K562 (cell line): ENCODE measurements at regions not wholly inside any gene's neighbourhood (a gene's known extent, or its start where the extent isn't known, plus 50 kb on each side); places are given as distances from the start of the nearest gene placed in this dataset.

Experiments
- ATAC-seq: fragments of 200-7000 bp; cut with Tn5 transposase; 3 replicates; pipeline ENCODE4 v1.9.1; 2020; ENCODE audit warnings: moderate library complexity
- BruUV-seq: library from RNA; stranded (reverse); fragments of 400-500 nt; replicated peaks from 2 replicates; lab custom pipeline; 2021; lab: Mats Ljungman, UMichigan
- CTCF ChIA-PET: fragments of 300-600 bp; formaldehyde crosslinking; extraction: SDS; loops from one replicate; lab custom pipeline; 2021; ENCODE audit warnings: low intra/inter-chr PET ratio; lab: Yijun Ruan, JAX
- POLR2A ChIA-PET: fragments of 300-600, 350-650 bp; sonication (Branson Sonifier 250); formaldehyde crosslinking; extraction: SDS; loops from one replicate; lab custom pipeline; 2021; ENCODE audit warnings: antibody characterized with exemption, inconsistent platforms; lab: Yijun Ruan, JAX
- DNase-seq, 4 experiments: peaks; one replicate each; pipeline versions ENCODE4 v3.0.0 to v3.0.0-alpha.2; 2011 to 2018; ENCODE audit warnings: low spot score in 3 of 4, mixed read lengths in 3 of 4; ENCODE audit errors: extremely low read depth in 1 of 4
- FAIRE-seq: peaks from 2 replicates; lab custom pipeline; 2011; peaks lifted over from hg19 to GRCh38; lab: Jason Lieb, UNC
- H2AFZ ChIP-seq: 2 replicates; pipeline ENCODE4 v1.6.0; 2011; ENCODE audit warnings: low read depth, low read length, control low read depth, inconsistent platforms
- H3K27ac ChIP-seq: fragments of 200-600 bp; 3 replicates; pipeline ENCODE4 v1.8.0; 2011; ENCODE audit warnings: low read depth, mild to moderate bottlenecking, control low read depth, inconsistent platforms, low read length, moderate library complexity, mixed read lengths; ENCODE audit errors: extremely low read depth
- H3K27me3 ChIP-seq, 2 experiments: fragments of 300-600 bp in 1 of 2; 2 replicates in 1 of 2; 3 replicates in 1 of 2; pipeline versions ENCODE4 v1.6.0 to v1.8.0; 2011; ENCODE audit warnings: inconsistent platforms in 2 of 2, low read length in 2 of 2, mild to moderate bottlenecking in 1 of 2, mixed read lengths in 1 of 2, moderate library complexity in 1 of 2; ENCODE audit not compliant: control insufficient read depth in 2 of 2, insufficient read depth in 2 of 2
- H3K36me3 ChIP-seq: fragments of 300-600 bp; 3 replicates; pipeline ENCODE4 v1.8.0; 2011; ENCODE audit warnings: mild to moderate bottlenecking, low read length, inconsistent platforms; ENCODE audit not compliant: control insufficient read depth, insufficient read depth
- H3K4me1 ChIP-seq, 2 experiments: fragments of 200-600 bp in 1 of 2; replicated peaks in 1 of 2; 2 replicates in 1 of 2; 3 replicates in 1 of 2; pipeline versions ENCODE4 v1.5.1 to v1.8.0; 2011; ENCODE audit warnings: inconsistent platforms in 2 of 2, low read length in 2 of 2, mild to moderate bottlenecking in 1 of 2, mixed read lengths in 1 of 2, moderate library complexity in 1 of 2; ENCODE audit not compliant: control insufficient read depth in 2 of 2, insufficient read depth in 2 of 2
- H3K4me2 ChIP-seq: 2 replicates; pipeline ENCODE4 v1.6.1; 2011; ENCODE audit warnings: low read length, control low read depth, inconsistent platforms, mixed read lengths; ENCODE audit not compliant: insufficient read depth
- H3K4me3 ChIP-seq: fragments of 200-600 bp; sonication (generic), shearing (Covaris generic); 2 replicates; pipeline ENCODE4 v1.5.1; 2016; ENCODE audit warnings: control low read depth, inconsistent platforms
- H3K79me2 ChIP-seq: fragments of 200-600 bp; 3 replicates; pipeline ENCODE4 v1.8.0; 2011; ENCODE audit warnings: low read length, inconsistent platforms; ENCODE audit not compliant: control insufficient read depth, insufficient read depth
- H3K9ac ChIP-seq, 2 experiments: 2 replicates each; pipeline versions ENCODE4 v1.6.0 to v1.6.1; 2011; ENCODE audit warnings: low read depth in 2 of 2, low read length in 2 of 2, control low read depth in 1 of 2, inconsistent platforms in 1 of 2, mild to moderate bottlenecking in 1 of 2, mixed read lengths in 1 of 2; ENCODE audit not compliant: insufficient read depth in 1 of 2
- H3K9me1 ChIP-seq: one replicate; pipeline ENCODE4 v1.6.0; 2011; ENCODE audit warnings: inconsistent platforms, mild to moderate bottlenecking, low read length, moderate library complexity; ENCODE audit not compliant: control insufficient read depth, insufficient read depth
- H3K9me3 ChIP-seq: replicated peaks from 2 replicates; pipeline ENCODE4 v1.5.1; 2011; ENCODE audit warnings: low read depth, low read length, inconsistent platforms; ENCODE audit not compliant: control insufficient read depth, insufficient read depth
- H4K20me1 ChIP-seq: replicated peaks from 2 replicates; pipeline ENCODE4 v1.6.1; 2011; ENCODE audit warnings: low read length, inconsistent platforms, mixed read lengths; ENCODE audit not compliant: control insufficient read depth, insufficient read depth
- CLOCK ChIP-seq: fragments of 250-450 bp; sonication (Bioruptor Pico); IDR thresholded peaks from 2 replicates; pipeline ENCODE4 v1.4.0; 2020; ENCODE audit warnings: mild to moderate bottlenecking, moderate library complexity, borderline replicate concordance
- DACH1 ChIP-seq: fragments of 450-650 bp; IDR thresholded peaks from 2 replicates; pipeline ENCODE4 v1.6.1; 2018; ENCODE audit not compliant: partially characterized antibody
- HNRNPK ChIP-seq: fragments of 200-400 bp; formaldehyde crosslinking; IDR thresholded peaks from one replicate; pipeline ENCODE4 v1.6.1; 2018; ENCODE audit warnings: mild to moderate bottlenecking, low read depth, low read length; ENCODE audit not compliant: poor library complexity, severe bottlenecking
- HNRNPUL1 ChIP-seq: fragments of 200-400 bp; formaldehyde crosslinking; IDR thresholded peaks from 2 replicates; pipeline ENCODE4 v1.6.1; 2017; ENCODE audit warnings: low read length
- NFE2 ChIP-seq: IDR thresholded peaks from 2 replicates; pipeline ENCODE4 v1.6.1; 2014; ENCODE audit warnings: antibody characterized with exemption, low read depth
- TAF9B ChIP-seq: fragments of 450-650 bp; IDR thresholded peaks from 2 replicates; pipeline ENCODE4 v1.6.1; 2018; ENCODE audit warnings: mild to moderate bottlenecking; ENCODE audit not compliant: partially characterized antibody
- TFAM ChIP-seq: fragments of 250-450 bp; sonication (Bioruptor Pico); conservative IDR thresholded peaks from 2 replicates; pipeline ENCODE4 v1.5.0; 2021; ENCODE audit warnings: mild to moderate bottlenecking, moderate library complexity
- WHSC1 ChIP-seq: IDR thresholded peaks from one replicate; pipeline ENCODE4 v1.6.1; 2012; ENCODE audit warnings: low read length, control low read depth, inconsistent platforms
- ZBTB11 ChIP-seq, 3 experiments: fragments of 200-800 bp in 1 of 3; fragments of 250-450 bp in 1 of 3; fragments of 450-650 bp in 1 of 3; sonication (Bioruptor Pico) in 1 of 3; sonication (Bioruptor generic) in 1 of 3; formaldehyde crosslinking in 1 of 3; IDR thresholded peaks; 2 replicates each; pipeline versions ENCODE4 v1.6.1 to v1.8.0; 2016 to 2022; ENCODE audit warnings: mild to moderate bottlenecking in 2 of 3, missing genetic modification characterization in 2 of 3, missing compliant biosample characterization in 1 of 3, moderate library complexity in 1 of 3
- ZBTB12 ChIP-seq: fragments of 250-450 bp; sonication (Bioruptor Pico); IDR thresholded peaks from 2 replicates; pipeline ENCODE4 v1.4.0; 2020
- ZBTB7A ChIP-seq: IDR thresholded peaks from 2 replicates; pipeline ENCODE4 v1.6.1; 2011; ENCODE audit warnings: low read depth, mild to moderate bottlenecking, low read length, moderate library complexity, borderline replicate concordance; ENCODE audit not compliant: control insufficient read depth
- ZNF140 ChIP-seq: fragments of 250-450 bp; sonication (Bioruptor Pico); IDR thresholded peaks from 2 replicates; pipeline ENCODE4 v1.8.0; 2021; ENCODE audit warnings: moderate library complexity, mild to moderate bottlenecking, inconsistent platforms
- ZNF311 ChIP-seq: fragments of 250-450 bp; sonication (Bioruptor Pico); IDR thresholded peaks from 2 replicates; pipeline ENCODE4 v1.4.0; 2020; ENCODE audit warnings: mild to moderate bottlenecking, moderate library complexity
- WGBS: fragments of 100-300 bp; shearing (Covaris generic); methylation state at CpG from one replicate; pipeline ENCODE4 v1.1.6; 2016; ENCODE audit warnings: low coverage, mixed read lengths; ENCODE audit not compliant: insufficient coverage; ENCODE audit errors: missing lambda C conversion rate; 5-methylcytosine and 5-hydroxymethylcytosine counted together
- in situ Hi-C: fragments of 300-500 bp; cut with MboI; formaldehyde crosslinking; loops from 4 replicates; pipeline ENCODE4 v1.15.0; 2018; ENCODE audit warnings: inconsistent platforms, mixed read lengths
- intact Hi-C: fragments of 100-400 bp; cut with micrococcal nuclease; formaldehyde crosslinking; loops from 2 replicates; pipeline ENCODE4 v1.14.2; 2022

- TF ChIP-seq CLOCK, result no peak
- no peak for TF ChIP-seq NFE2
- no peak for TF ChIP-seq ZNF140 (CRISPR knock-in tag)
Observed at GRCh38 chr15:62706317-62706716, 336.2 kb upstream of the TPM1 start (continued).

- peaks cover 0 to 12% of the 10 kb centered on the region in 2 experiments; a peak in 3 of 5 replicates for H3K27me3 ChIP-seq
- intact Hi-C loops, result no loop called here
- 2% methylated on average over 15 of the region's 16 CpGs for WGBS
- 0 out of 4 replicates have a peak overlapping the region, but pooled peaks of 1 of the 2 experiments have one; percentile 8 for H3K9ac ChIP-seq
- DNase-seq (no peak), ATAC-seq (no peak), FAIRE-seq (no peak)
- no peak overlapping the region for H3K4me2 ChIP-seq
- no peaks in the 10 kb centered on the region for H3K9me1 ChIP-seq
- in situ Hi-C loops, result no loop called here
- ChIA-PET POLR2A (interaction anchor here (0.5 kb wide), 1 partner anchor 36 kb away, joined by 3 read pairs; no protein-coding TSS in a partner anchor), CTCF (no interaction called here)
- no peaks in the 10 kb centered on the region for H4K20me1 ChIP-seq
- no peak overlapping the region for H3K27ac ChIP-seq
- no peak overlapping the region for H2AFZ ChIP-seq
- no TSS peak for BruUV-seq
- no peaks in the 10 kb centered on the region for H3K4me1 ChIP-seq
- no peak overlapping the region for H3K4me3 ChIP-seq
- no peaks in the 10 kb centered on the region for H3K9me3 ChIP-seq
- H3K79me2 ChIP-seq, result no peaks in the 10 kb centered on the region
- no peaks in the 10 kb centered on the region for H3K36me3 ChIP-seq
- TF ChIP-seq ZNF311 (CRISPR knock-in tag) (no peak), DACH1 (no peak), HNRNPK (no peak), TAF9B (no peak), ZBTB11 (CRISPR knock-in tag; IDR thresholded peaks at IDR 0.05) (no peak), ZBTB7A (no peak), TFAM (CRISPR knock-in tag) (no peak), ZBTB12 (CRISPR knock-in tag) (no peak), HNRNPUL1 (no peak), WHSC1 (no peak)
Observed at GRCh38 chr15:62708470-62708869, 334.1 kb upstream of the TPM1 start.
